ENCODE measurements at regions not wholly inside any gene's neighbourhood (a gene's known extent, or its start where the extent isn't known, plus 50 kb on each side); places are given as distances from the start of the nearest gene placed in this dataset.
"Not testable (repeated sequence)": the region's sequence is repeated elsewhere in the genome, so short reads cannot be mapped to it uniquely, and the experiment has no call there.

DNA sequence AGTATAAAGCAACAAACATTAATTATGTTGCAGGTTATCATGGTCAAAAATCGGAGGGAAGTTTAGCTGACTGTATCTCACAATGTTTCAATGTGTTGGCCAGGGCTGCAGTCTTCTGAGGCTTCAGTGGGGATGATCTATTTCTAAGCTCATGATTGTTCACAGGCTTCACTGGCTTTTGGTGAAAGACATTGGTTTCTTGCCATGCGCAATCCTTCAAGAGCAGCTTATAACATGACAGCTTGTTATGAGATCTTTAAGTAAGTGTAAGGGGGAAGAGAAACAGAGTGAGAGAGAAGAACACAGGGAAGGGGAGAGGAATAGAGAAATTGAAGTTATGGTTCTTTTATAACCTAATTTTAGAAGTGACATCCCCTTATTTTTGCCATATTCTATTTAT is 385.9 kb upstream of the CHD1 start:
- DNase-seq (ENCODE audit: low spot score) = no peak

DNA sequence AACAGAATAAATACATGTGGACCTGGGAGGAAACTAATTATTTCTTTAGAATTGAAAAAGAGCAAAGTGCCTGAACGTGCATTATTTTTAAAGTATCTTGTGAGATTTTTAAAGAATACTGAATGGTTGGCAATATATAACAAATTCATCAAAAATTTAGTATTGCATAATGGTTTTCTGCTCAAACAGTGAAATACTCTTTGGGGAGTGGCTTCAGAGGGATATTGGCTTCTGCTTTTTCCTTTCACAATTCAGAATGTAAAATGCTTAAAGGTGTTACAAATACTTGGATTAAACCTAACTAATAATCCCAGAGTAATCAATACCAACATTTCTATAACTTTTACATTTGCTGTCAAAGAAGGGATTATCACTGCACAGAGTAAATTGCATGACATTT is 379.3 kb upstream of the CHD1 start:
- DNase-seq (ENCODE audit: low spot score) = no peak

GRCh38 chr5:99305045-99305580 is 376.3 kb upstream of the CHD1 start:
- no peak for DNase-seq (ENCODE audit: low spot score)

GRCh38 chr5:99285606-99286005 is 356.8 kb upstream of the CHD1 start:
- no peak for DNase-seq (ENCODE audit: low spot score)

DNA sequence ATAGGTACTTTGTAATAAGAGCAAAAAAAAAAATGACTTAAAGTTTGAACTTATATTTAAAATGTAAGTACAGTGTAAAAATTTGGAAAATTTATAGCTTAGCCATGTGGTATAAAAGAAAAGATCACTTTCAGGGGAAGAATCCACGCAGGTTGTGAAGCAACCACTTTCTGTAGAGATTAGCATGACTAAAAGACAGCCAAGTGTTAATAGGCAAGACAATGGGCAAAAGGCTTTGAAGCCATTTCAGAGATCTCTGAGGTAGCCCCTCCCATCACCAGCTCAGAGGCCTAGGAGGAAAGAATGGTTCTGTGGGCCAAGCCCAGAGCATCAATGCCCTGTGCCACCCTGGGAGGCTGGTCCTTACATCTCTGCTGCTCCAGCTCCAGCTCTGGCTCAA is 346.3 kb upstream of the CHD1 start:
- DNase-seq (ENCODE audit: low spot score) = no peak

DNA sequence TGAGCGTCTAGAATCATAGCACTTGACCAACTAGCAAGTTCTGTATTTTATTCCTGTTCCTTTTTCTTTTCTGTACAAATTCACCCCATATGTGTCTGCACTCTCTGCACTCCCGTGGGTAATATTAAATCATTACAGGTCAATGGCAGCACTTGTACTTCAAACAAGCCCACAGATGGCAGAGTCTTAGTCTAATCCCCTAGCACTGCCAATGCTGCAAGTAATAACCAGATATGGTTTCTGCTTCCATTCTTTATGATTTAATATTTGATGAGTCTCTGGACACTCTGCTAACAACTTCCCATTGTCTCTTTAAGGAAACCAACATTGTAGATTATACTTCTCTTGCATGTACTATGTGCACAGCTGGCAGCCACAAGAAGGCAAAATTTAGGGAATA is 343.8 kb upstream of the CHD1 start:
- DNase-seq (ENCODE audit: low spot score) = no peak

- DNase-seq (ENCODE audit: low spot score) = peak; percentile 8
Measured at GRCh38 chr5:99258819-99259218, 330.0 kb upstream of the CHD1 start.

DNA sequence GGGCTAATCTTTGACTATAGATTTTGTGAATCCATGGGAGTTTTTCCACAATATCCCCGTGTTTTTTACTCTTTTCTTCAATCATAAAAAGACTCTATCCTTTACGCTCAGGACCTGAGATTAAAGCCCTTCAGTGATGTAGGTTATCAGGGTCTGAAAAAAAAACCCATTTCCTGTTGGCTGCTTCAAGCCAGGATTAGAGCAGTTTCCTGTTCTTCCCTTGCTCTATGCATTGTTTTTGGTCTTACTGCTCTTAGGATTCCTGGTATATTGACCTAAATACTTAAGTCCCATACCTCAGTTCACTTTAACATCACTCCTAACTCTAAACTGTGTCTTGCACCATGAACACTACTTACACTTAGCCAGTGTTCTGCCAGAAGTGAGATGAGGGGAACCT is 319.3 kb upstream of the CHD1 start:
- DNase-seq (ENCODE audit: low spot score) = no peak

GRCh38 chr5:99247346-99247745 is 318.5 kb upstream of the CHD1 start:
- no peak for DNase-seq (ENCODE audit: low spot score)

DNA sequence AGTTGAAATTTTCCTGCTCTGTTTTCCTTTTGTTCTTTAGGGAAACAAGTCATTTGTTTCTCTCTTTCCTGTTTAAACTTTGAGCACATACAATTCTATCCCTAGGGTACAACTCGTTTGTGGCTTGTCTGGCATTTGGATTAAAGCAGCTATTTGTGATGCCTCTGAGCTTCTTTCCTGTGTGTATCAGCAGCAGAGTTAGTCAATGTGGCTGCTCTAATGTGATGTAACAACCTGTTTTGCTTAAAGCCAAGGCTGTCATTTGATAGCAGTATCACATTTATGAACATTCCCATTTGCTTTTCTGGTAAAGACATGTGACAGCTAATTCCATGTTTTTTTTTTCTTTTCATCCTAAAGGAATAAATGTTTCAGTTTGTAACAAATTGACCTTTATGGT is 314.3 kb upstream of the CHD1 start:
- no peak for DNase-seq (ENCODE audit: low spot score)

DNA sequence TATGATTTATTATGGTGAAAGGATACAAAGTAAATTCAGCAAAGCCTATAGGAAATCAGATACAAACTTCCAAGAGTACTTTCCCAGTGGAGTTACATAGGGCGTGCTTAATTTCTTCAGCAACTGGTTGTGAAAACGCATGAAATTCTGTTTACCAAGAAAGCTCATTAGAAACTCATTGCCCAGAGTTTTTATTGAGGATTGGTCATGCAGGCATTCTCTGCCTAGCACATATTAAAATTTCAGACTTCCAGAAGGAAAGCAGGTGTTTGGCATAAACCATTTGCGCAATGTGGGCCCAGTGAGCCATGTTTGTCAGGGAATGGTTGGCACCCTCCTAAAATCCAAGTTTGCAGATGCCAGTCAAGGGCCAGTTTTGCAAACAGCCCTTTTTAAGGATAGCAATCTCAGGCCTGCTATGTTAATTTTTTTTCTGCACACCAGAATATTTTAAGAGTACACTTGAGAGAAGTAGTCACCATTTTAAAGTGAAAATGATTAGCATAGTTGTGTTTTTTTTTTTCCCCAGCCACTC is 311.1 kb upstream of the CHD1 start:
- no peak for DNase-seq (ENCODE audit: low spot score)

GRCh38 chr5:99191206-99191745 is 262.5 kb upstream of the CHD1 start:
- DNase-seq (ENCODE audit: low spot score) = no peak

DNA sequence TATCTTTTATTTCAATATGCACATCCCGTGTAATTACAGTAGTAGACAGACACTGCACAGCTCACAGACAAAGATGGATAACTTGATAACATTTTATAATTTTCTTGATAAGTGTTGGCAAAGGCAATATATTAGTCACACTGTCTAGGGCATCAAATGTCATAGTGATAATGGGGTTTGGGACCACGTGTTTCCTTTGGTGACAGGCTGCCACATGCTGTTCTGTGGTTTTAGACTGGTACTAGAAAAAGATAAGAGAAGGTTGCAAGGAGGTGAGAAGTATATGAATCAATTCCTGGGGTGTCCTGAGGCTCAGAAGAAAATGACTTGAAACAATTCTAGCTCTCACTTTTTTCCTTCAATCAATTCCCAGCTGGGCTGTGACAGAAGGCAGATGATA is 258.8 kb upstream of the CHD1 start:
- DNase-seq (ENCODE audit: low spot score) = no peak

- no peak for DNase-seq (ENCODE audit: low spot score)
Measured at GRCh38 chr5:99179206-99179605, 250.4 kb upstream of the CHD1 start.

- DNase-seq (ENCODE audit: low spot score) = no peak
Measured at GRCh38 chr5:99177796-99178195, 249.0 kb upstream of the CHD1 start.

DNA sequence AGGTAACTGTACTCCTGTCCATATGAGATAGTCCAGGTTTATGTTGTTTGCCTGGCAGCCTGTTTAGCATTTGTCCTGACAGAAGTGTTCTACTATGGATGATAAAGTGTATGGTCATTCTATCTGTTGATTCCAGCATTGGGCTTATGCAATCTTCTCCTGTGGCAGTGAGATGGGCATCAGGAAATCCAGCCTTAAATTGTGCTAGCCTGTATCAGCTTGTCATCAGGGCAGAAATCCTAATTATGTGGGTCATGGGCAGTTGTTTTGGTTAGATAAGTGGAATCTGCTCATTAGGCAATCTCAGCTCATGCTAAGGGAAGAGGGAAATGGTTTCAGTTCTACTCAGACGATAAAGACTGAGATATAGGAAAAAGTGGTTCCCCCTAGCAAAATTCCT is 247.4 kb upstream of the CHD1 start:
- no peak for DNase-seq (ENCODE audit: low spot score)

GRCh38 chr5:99169309-99169708 is 240.5 kb upstream of the CHD1 start:
- peak; percentile 3 for DNase-seq (ENCODE audit: low spot score)

DNA sequence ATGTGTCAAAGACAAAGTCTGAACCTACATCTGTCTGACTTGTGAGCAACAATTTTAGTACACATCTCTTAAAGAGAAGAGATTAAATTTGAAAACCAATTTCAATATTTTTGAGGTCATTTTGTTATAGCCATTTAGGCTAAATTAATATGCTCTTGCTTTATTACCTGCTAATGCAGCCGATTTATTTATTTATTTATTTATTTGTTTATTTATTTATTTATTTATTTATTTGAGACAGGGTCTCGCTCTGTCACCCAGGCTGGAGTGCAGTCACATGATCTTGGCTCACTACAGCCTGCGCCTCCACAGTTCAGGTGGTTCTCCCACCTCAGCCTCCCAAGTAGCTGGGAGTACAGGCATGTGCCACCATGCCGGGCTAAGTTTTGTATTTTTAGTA is 232.7 kb upstream of the CHD1 start:
- not testable (repeated sequence) for DNase-seq (ENCODE audit: low spot score)

DNA sequence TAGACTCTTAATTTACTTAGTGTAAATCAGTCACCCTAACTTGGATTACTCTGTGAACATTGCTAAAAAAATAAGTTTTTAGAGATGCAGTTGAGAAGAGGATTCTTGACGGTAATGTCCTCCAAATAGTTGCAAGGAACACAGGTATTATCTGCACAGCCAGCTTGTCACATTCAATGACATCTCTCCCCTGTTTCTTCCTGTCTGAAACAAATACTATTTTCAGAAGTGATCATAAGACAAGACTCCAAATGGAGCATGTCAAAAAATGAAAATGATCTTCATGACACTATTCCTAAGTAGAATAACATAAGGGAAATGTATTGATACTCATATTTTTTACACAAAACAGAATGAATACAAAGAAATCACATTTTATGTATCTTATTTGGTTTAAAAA is 227.9 kb upstream of the CHD1 start:
- no peak for DNase-seq (ENCODE audit: low spot score)

DNA sequence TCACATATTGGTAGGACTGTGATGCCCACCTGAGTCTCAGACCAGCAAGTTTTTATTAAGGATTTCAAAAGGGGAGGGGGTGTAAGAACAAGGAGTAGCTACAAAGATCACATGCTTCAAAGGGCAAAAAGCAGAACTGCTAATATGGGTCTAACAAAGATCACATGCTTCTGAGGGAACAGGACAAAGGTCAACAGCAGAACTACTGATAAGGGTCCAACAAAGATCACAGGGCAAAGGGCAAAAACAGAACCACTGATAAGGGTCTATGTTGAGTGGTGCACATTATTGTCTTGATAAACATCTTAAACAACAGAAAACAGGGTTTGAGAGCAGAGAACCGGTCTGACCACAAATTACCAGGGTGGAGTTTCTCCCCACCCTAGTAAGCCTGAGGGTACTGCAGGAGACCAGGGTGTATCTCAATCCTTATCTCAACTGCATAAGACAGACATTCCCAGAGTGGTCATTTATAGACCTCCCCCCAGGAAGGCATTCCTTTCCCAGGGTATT is 214.5 kb upstream of the CHD1 start:
- DNase-seq (ENCODE audit: low spot score) = not testable (repeated sequence)

DNA sequence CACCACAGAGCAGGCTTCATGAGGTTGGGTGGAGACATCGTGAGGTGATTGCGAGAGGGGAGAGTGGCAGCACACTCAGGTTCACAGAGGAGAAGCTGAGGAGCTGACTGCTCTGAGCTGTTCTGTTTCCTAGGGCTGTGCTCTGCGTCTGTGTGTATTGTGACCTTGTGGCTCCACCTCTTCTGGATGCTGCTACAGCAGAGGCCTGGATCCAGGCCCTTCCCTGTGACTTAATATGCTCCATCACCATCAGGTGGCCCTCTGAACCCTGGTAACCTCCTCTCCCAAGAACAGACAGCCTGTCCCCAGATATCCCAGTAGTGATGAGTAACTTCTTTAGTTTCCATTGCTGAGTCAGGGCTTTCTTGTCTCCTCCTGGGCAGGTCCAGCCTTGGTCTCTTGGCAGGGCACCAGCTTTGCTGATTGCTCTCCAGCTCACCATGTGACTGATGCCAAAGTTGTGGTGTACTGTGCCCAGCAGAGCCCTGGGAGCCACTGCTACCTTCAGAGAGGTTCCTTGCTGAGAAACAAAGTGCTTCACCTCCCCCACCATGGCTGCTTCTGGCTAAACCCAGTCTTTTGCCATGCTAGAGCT is 212.8 kb upstream of the CHD1 start:
- no peak for DNase-seq (ENCODE audit: low spot score)

DNA sequence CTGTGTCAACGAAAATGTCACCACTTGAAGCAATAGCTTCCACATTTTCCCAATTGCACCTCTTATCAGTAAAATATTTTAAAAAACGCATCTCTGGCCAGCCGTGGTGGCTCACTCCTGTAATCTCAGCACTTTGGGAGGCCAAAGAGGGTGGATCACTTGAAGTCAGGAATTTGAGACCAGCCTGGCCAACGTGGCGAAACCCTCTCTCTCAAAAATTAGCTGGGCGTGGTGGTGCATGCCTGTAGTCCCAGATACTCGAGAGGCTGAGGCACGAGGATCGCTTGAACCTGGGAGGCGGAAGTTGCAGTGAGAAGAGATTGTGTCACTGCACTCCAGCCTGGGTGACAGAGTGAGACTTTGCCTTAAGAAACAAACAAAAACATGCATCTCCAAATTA is 210.1 kb upstream of the CHD1 start:
- DNase-seq (ENCODE audit: low spot score) = no peak

- DNase-seq (ENCODE audit: low spot score) = no peak
Measured at GRCh38 chr5:99133921-99134320, 205.1 kb upstream of the CHD1 start.

Measured in Ammon's horn (tissue), 1 donor.